GM12892 (cell line): ENCODE measurements at regions not wholly inside any gene's neighbourhood (a gene's known extent, or its start where the extent isn't known, plus 50 kb on each side); places are given as distances from the start of the nearest gene placed in this dataset.

ENCODE experiments used
- POLR2A ChIP-seq: IDR thresholded peaks from 2 replicates; pipeline ENCODE4 v1.6.1; 2011; ENCODE audit warnings: low read depth, low read length, control low read depth
- POLR2AphosphoS5 ChIP-seq: IDR thresholded peaks from 2 replicates; pipeline ENCODE4 v1.6.1; 2011; ENCODE audit warnings: low read depth, low read length, control low read depth

DNA sequence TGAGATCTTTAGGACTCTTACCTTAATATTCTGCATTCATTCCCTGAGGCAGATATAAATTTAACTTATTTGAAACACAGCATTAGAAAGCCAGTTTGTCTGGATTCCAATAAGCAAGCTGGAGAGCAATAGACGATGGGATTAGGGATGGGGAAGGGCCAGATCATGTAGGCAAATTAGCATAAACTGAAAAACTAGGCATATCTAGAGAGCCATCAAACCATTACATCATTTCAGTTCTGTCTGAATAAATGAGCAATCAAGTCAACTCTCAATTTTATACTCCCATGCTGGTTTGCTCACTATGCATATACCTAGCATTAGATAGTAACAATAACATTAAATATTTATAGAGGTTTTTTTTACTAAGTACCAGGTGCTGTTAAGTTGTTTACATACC is 583.6 kb upstream of the LRRN3 start:
- TF ChIP-seq POLR2A (no peak), POLR2AphosphoS5 (no peak)
